Progenitor cell of endocrine pancreas (in vitro differentiated cells): ENCODE measurements at regions not wholly inside any gene's neighbourhood (a gene's known extent, or its start where the extent isn't known, plus 50 kb on each side); places are given as distances from the start of the nearest gene placed in this dataset.
A peak's percentile ranks its signal among the peaks of the same experiment; 100 is the strongest.

Experiments
- DNase-seq: peaks from one replicate; pipeline ENCODE4 v3.0.0; 2021; ENCODE audit warnings: low spot score; ENCODE audit not compliant: unreplicated experiment
- H3K27ac Mint-ChIP-seq: 2 replicates; pipeline ENCODE4 v1.8.0; 2021; ENCODE audit warnings: mild to moderate bottlenecking, moderate library complexity, mixed read lengths
- H3K27me3 Mint-ChIP-seq: 2 replicates; pipeline ENCODE4 v1.8.0; 2021; ENCODE audit warnings: mixed read lengths
- H3K36me3 Mint-ChIP-seq: 2 replicates; pipeline ENCODE4 v1.8.0; 2022; ENCODE audit warnings: mixed read lengths; ENCODE audit not compliant: insufficient read depth
- H3K4me1 Mint-ChIP-seq: 2 replicates; pipeline ENCODE4 v1.8.0; 2021; ENCODE audit warnings: low read depth, mixed read lengths
- H3K4me3 Mint-ChIP-seq: 2 replicates; pipeline ENCODE4 v1.8.0; 2021; ENCODE audit warnings: low read depth, mild to moderate bottlenecking, moderate library complexity, mixed read lengths
- H3K9me3 Mint-ChIP-seq: 2 replicates; pipeline ENCODE4 v1.8.0; 2021; ENCODE audit warnings: low read depth, mixed read lengths
- CTCF ChIP-seq: fragments of 200-600 bp; sonication (generic); IDR thresholded peaks from one replicate; pipeline ENCODE4 v1.5.0; 2021; ENCODE audit warnings: antibody characterized with exemption, mild to moderate bottlenecking; ENCODE audit not compliant: unreplicated experiment

GRCh38 chr22:49483946-49484345 is 343.7 kb downstream of the BRD1 start:
- Mint-ChIP-seq H3K27ac (no peak overlapping the region), H3K4me3 (no peak overlapping the region), H3K4me1 (peaks cover 3% of the 10 kb centered on the region), H3K9me3 (no peaks in the 10 kb centered on the region), H3K27me3 (peaks cover 58% of the 10 kb centered on the region), H3K36me3 (no peaks in the 10 kb centered on the region)
- no peak for TF ChIP-seq CTCF
- no peak for DNase-seq

- H3K27ac Mint-ChIP-seq = no peak overlapping the region
- H3K27me3 Mint-ChIP-seq = peaks cover 60% of the 10 kb centered on the region
- peaks cover 2% of the 10 kb centered on the region for H3K9me3 Mint-ChIP-seq
- no peak overlapping the region for H3K4me3 Mint-ChIP-seq
- H3K36me3 Mint-ChIP-seq = no peaks in the 10 kb centered on the region
- no peak for DNase-seq
- peaks cover 3% of the 10 kb centered on the region for H3K4me1 Mint-ChIP-seq
- TF ChIP-seq CTCF = no peak
Measured at GRCh38 chr22:49483281-49483870, 344.3 kb downstream of the BRD1 start.

- peaks cover 3% of the 10 kb centered on the region for H3K4me1 Mint-ChIP-seq
- no peak overlapping the region for H3K4me3 Mint-ChIP-seq
- peaks cover 3% of the 10 kb centered on the region for H3K9me3 Mint-ChIP-seq
- no peak overlapping the region for H3K27ac Mint-ChIP-seq
- peaks cover 60% of the 10 kb centered on the region for H3K27me3 Mint-ChIP-seq
- no peak for TF ChIP-seq CTCF
- H3K36me3 Mint-ChIP-seq = no peaks in the 10 kb centered on the region
- DNase-seq = no peak
Measured at GRCh38 chr22:49482811-49483210, 344.9 kb downstream of the BRD1 start.

- peak overlapping the region; percentile 43 for H3K4me3 Mint-ChIP-seq
- no peaks in the 10 kb centered on the region for H3K36me3 Mint-ChIP-seq
- DNase-seq = no peak
- no peak overlapping the region for H3K27ac Mint-ChIP-seq
- H3K27me3 Mint-ChIP-seq = peaks cover 58% of the 10 kb centered on the region
- peaks cover 2% of the 10 kb centered on the region for H3K4me1 Mint-ChIP-seq
- peaks cover 4% of the 10 kb centered on the region for H3K9me3 Mint-ChIP-seq
- no peak for TF ChIP-seq CTCF
Measured at GRCh38 chr22:49481659-49482399, 345.8 kb downstream of the BRD1 start.

GRCh38 chr22:49480896-49481658 is 346.6 kb downstream of the BRD1 start:
- Mint-ChIP-seq H3K36me3 (no peaks in the 10 kb centered on the region), H3K4me1 (peaks cover 2% of the 10 kb centered on the region), H3K9me3 (peaks cover 9% of the 10 kb centered on the region), H3K27me3 (peaks cover 58% of the 10 kb centered on the region), H3K4me3 (no peak overlapping the region), H3K27ac (no peak overlapping the region)
- no peak for DNase-seq
- no peak for TF ChIP-seq CTCF
